Neural cell (in vitro differentiated cells): ENCODE measurements at regions not wholly inside any gene's neighbourhood (a gene's known extent, or its start where the extent isn't known, plus 50 kb on each side); places are given as distances from the start of the nearest gene placed in this dataset.

ENCODE experiments used
- H2AFZ ChIP-seq: fragments of 200-600, 300-800 bp; sonication (generic), shearing (Covaris generic); 2 replicates; pipeline ENCODE4 v1.6.0; 2014; ENCODE audit warnings: low read depth, mild to moderate bottlenecking, antibody characterized with exemption, low read length, moderate library complexity
- H3F3A ChIP-seq: fragments of 200-600 bp; shearing (Covaris generic); 2 replicates; pipeline ENCODE4 v1.6.1; 2016; ENCODE audit warnings: mild to moderate bottlenecking, moderate library complexity, mixed read lengths, antibody characterized with exemption, low read length; ENCODE audit not compliant: insufficient read depth, poor library complexity, severe bottlenecking
- H3K27ac ChIP-seq: fragments of 200-600, 300-800 bp; sonication (generic), shearing (Covaris generic); 2 replicates; pipeline ENCODE4 v1.5.1; 2014; ENCODE audit warnings: mild to moderate bottlenecking, low read length, moderate library complexity
- H3K27me3 ChIP-seq: fragments of 300-800, 200-600 bp; sonication (generic), shearing (Covaris generic); 2 replicates; pipeline ENCODE4 v1.6.0; 2014; ENCODE audit warnings: mild to moderate bottlenecking, low read depth, low read length, moderate library complexity; ENCODE audit not compliant: insufficient read depth
- H3K36me3 ChIP-seq: fragments of 300-800, 200-600 bp; sonication (generic), shearing (Covaris generic); 2 replicates; pipeline ENCODE4 v1.5.1; 2014; ENCODE audit warnings: mild to moderate bottlenecking, antibody characterized with exemption, low read length, moderate library complexity; ENCODE audit not compliant: insufficient read depth
- H3K4me2 ChIP-seq: fragments of 300-800, 200-600 bp; sonication (generic), shearing (Covaris generic); 2 replicates; pipeline ENCODE4 v1.6.0; 2014; ENCODE audit warnings: mild to moderate bottlenecking, low read length
- H3K4me3 ChIP-seq: fragments of 300-800, 200-600 bp; sonication (generic), shearing (Covaris generic); 2 replicates; pipeline ENCODE4 v1.5.1; 2014; ENCODE audit warnings: mild to moderate bottlenecking, low read length, moderate library complexity
- H3K79me2 ChIP-seq: fragments of 200-600 bp; shearing (Covaris generic); replicated peaks from 2 replicates; pipeline ENCODE4 v1.6.0; 2014; ENCODE audit warnings: mild to moderate bottlenecking, low read length, moderate library complexity; ENCODE audit not compliant: insufficient read depth
- H3K9ac ChIP-seq: fragments of 300-800, 200-600 bp; sonication (generic), shearing (Covaris generic); 2 replicates; pipeline ENCODE4 v1.6.1; 2016; ENCODE audit warnings: mild to moderate bottlenecking, low read length, mixed read lengths
- H3K9me2 ChIP-seq: fragments of 200-600 bp; shearing (Covaris generic); 2 replicates; pipeline ENCODE4 v1.6.1; 2016; ENCODE audit warnings: mild to moderate bottlenecking, low read length, mixed read lengths; ENCODE audit not compliant: insufficient read depth
- H3K9me3 ChIP-seq: fragments of 200-600, 300-800 bp; sonication (generic), shearing (Covaris generic); 2 replicates; pipeline ENCODE4 v1.6.1; 2016; ENCODE audit warnings: mild to moderate bottlenecking, mixed run types, low read length, moderate library complexity, mixed read lengths
- H4K20me1 ChIP-seq: fragments of 200-600 bp; shearing (Covaris generic); 2 replicates; pipeline ENCODE4 v1.6.1; 2016; ENCODE audit warnings: mild to moderate bottlenecking, mixed run types; ENCODE audit not compliant: insufficient read depth
- CTCF ChIP-seq: fragments of 450-650 bp; IDR thresholded peaks from 2 replicates; pipeline ENCODE4 v1.5.1; 2014; ENCODE audit warnings: antibody characterized with exemption, mild to moderate bottlenecking, moderate library complexity; ENCODE audit not compliant: poor library complexity, severe bottlenecking
- EP300 ChIP-seq: fragments of 450-650 bp; conservative IDR thresholded peaks from 2 replicates; pipeline ENCODE4 v1.6.1; 2014; ENCODE audit warnings: antibody characterized with exemption, mild to moderate bottlenecking, moderate library complexity; ENCODE audit not compliant: poor library complexity, severe bottlenecking
- EZH2 ChIP-seq: fragments of 200-600, 300-800 bp; shearing (Covaris generic), sonication (generic); IDR thresholded peaks from 2 replicates; pipeline ENCODE4 v1.6.1; 2014; ENCODE audit warnings: antibody characterized with exemption, low read length, borderline replicate concordance, mild to moderate bottlenecking; ENCODE audit not compliant: insufficient read depth, poor library complexity, severe bottlenecking
- MXI1 ChIP-seq: fragments of 450-650 bp; conservative IDR thresholded peaks from 2 replicates; pipeline ENCODE4 v1.6.1; 2014; ENCODE audit warnings: antibody characterized with exemption, mild to moderate bottlenecking; ENCODE audit not compliant: poor library complexity, severe bottlenecking
- POLR2AphosphoS5 ChIP-seq: IDR thresholded peaks from 2 replicates; pipeline ENCODE4 v1.6.1; 2012
- RAD21 ChIP-seq: fragments of 450-650 bp; conservative IDR thresholded peaks from 2 replicates; pipeline ENCODE4 v1.6.1; 2014; ENCODE audit warnings: antibody characterized with exemption, mild to moderate bottlenecking, moderate library complexity
- REST ChIP-seq: IDR thresholded peaks from 2 replicates; pipeline ENCODE4 v1.6.1; 2012; ENCODE audit warnings: borderline replicate concordance
- SMC3 ChIP-seq: fragments of 450-650 bp; conservative IDR thresholded peaks from 2 replicates; pipeline ENCODE4 v1.6.1; 2014; ENCODE audit warnings: antibody characterized with exemption, mild to moderate bottlenecking, moderate library complexity; ENCODE audit not compliant: poor library complexity
- TAF1 ChIP-seq: IDR thresholded peaks from 2 replicates; pipeline ENCODE4 v1.6.1; 2012; ENCODE audit warnings: low read depth

GRCh38 chr4:27836523-27836922, 975.9 kb downstream of the STIM2 start:
- Histone ChIP-seq H3K9ac (no peak overlapping the region), H3K9me2 (no peaks in the 10 kb centered on the region), H4K20me1 (no peaks in the 10 kb centered on the region), H3K79me2 (no peaks in the 10 kb centered on the region), H3K4me2 (no peak overlapping the region), H3K4me3 (no peak overlapping the region), H3F3A (no peaks in the 10 kb centered on the region), H3K27ac (no peak overlapping the region), H3K9me3 (no peaks in the 10 kb centered on the region), H2AFZ (no peak overlapping the region), H3K36me3 (no peaks in the 10 kb centered on the region), H3K27me3 (no peaks in the 10 kb centered on the region)
- no peak for TF ChIP-seq RAD21
- no peak for TF ChIP-seq EP300
- TF ChIP-seq EZH2: no peak
- TF ChIP-seq POLR2AphosphoS5: no peak
- TF ChIP-seq SMC3: no peak
- TF ChIP-seq TAF1: no peak
- no peak for TF ChIP-seq CTCF
- no peak for TF ChIP-seq MXI1
- no peak for TF ChIP-seq REST

- Histone ChIP-seq H4K20me1 (no peaks in the 10 kb centered on the region), H3K9me2 (no peaks in the 10 kb centered on the region), H3K79me2 (no peaks in the 10 kb centered on the region), H3K4me2 (no peak overlapping the region), H3K4me3 (no peak overlapping the region), H3K36me3 (no peaks in the 10 kb centered on the region), H3F3A (no peaks in the 10 kb centered on the region), H3K27ac (no peak overlapping the region), H3K9me3 (no peaks in the 10 kb centered on the region), H3K27me3 (no peaks in the 10 kb centered on the region), H3K9ac (no peak overlapping the region), H2AFZ (no peak overlapping the region)
- TF ChIP-seq REST (no peak), POLR2AphosphoS5 (no peak), CTCF (no peak)
Measured at GRCh38 chr4:27843776-27844175, 983.1 kb downstream of the STIM2 start.
